SJSA1 (cell line): ENCODE measurements at regions not wholly inside any gene's neighbourhood (a gene's known extent, or its start where the extent isn't known, plus 50 kb on each side); places are given as distances from the start of the nearest gene placed in this dataset.
"Not testable (repeated sequence)": the region's sequence is repeated elsewhere in the genome, so short reads cannot be mapped to it uniquely, and the experiment has no call there.

ENCODE experiments used
- DNase-seq, 2 experiments: peaks; one replicate each; pipeline ENCODE4 v3.0.0-alpha.2; 2015 to 2020; ENCODE audit warnings: low spot score in 2 of 2, low read depth in 1 of 2
- H3K27ac ChIP-seq: fragments of 250-450 bp; sonication (Bioruptor Pico); 2 replicates; pipeline ENCODE4 v1.5.1; 2020; ENCODE audit warnings: mild to moderate bottlenecking, moderate library complexity
- H3K27me3 ChIP-seq: fragments of 250-450 bp; sonication (Bioruptor Pico); replicated peaks from 2 replicates; pipeline ENCODE4 v1.5.1; 2020; ENCODE audit warnings: mild to moderate bottlenecking, moderate library complexity
- H3K36me3 ChIP-seq: fragments of 250-450 bp; sonication (Bioruptor Pico); 2 replicates; pipeline ENCODE4 v1.5.1; 2020; ENCODE audit warnings: mild to moderate bottlenecking
- H3K4me1 ChIP-seq: fragments of 250-450 bp; sonication (Bioruptor Pico); replicated peaks from 2 replicates; pipeline ENCODE4 v1.6.1; 2021; ENCODE audit warnings: mild to moderate bottlenecking
- H3K4me3 ChIP-seq: fragments of 250-450 bp; sonication (Bioruptor Pico); 2 replicates; pipeline ENCODE4 v1.5.1; 2020; ENCODE audit warnings: mild to moderate bottlenecking
- H3K9me3 ChIP-seq: fragments of 250-450 bp; sonication (Bioruptor Pico); replicated peaks from 2 replicates; pipeline ENCODE4 v1.5.1; 2020; ENCODE audit warnings: mild to moderate bottlenecking

DNA sequence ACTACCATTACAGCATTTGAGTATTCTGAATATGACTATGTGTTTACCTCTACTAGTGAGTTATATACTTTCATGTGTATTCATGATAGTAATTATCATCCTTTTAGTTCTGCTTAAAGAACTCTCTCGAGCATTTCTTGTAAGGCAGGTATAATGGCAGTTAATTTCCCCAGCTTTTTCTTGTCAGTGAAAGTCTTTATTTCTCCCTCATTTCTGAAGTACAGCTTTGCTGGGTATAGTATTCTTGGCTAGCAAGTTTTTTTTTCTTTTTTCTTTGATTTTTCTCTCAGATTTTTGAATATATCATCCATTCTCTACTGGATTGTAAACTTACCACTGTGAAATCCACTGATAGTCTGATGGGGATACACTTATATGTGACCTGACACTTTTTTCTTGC lies 165.9 kb upstream of the ARHGAP5 start:
- DNase-seq: no peak
- no peaks in the 10 kb centered on the region for H3K36me3 ChIP-seq
- no peak overlapping the region for H3K4me3 ChIP-seq
- H3K27me3 ChIP-seq: no peaks in the 10 kb centered on the region
- H3K4me1 ChIP-seq: no peaks in the 10 kb centered on the region
- no peaks in the 10 kb centered on the region for H3K9me3 ChIP-seq
- no peak overlapping the region for H3K27ac ChIP-seq

DNA sequence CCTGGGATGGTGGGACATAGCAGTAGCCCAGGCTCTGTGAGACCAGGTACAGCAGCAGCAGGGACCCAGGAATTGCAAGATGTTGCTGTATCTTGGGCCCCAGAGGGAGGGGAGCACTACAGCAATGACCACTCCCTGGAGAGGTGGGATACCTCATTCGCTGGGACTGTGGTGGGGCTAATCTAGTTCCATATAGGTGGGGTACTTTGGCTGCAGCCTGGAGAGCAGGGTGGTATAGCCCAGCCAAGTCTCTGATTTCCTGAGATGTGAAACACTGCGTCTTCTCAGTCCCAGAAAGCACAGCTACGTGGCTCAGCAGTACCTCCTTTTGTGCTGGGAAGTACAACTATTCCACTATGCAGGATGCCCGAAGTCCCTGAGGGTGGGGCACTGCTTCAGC lies 163.7 kb upstream of the ARHGAP5 start:
- Histone ChIP-seq H3K27ac (no peak overlapping the region), H3K36me3 (no peaks in the 10 kb centered on the region), H3K27me3 (no peaks in the 10 kb centered on the region), H3K4me1 (no peaks in the 10 kb centered on the region), H3K4me3 (no peak overlapping the region), H3K9me3 (no peaks in the 10 kb centered on the region)
- no peak for DNase-seq

DNA sequence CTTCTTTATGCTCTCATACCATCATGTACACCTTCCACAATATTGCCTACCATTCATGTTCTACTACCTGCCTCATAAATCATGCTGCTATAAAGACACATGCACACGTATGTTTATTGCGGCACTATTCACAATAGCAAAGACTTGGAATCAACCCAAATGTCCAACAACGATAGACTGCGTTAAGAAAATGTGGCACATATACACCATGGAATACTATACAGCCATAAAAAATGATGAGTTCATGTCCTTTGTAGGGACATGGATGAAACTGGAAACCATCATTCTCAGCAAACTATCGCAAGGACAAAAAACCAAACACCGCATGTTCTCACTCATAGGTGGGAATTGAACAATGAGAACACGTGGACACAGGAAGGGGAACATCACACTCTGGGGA lies 158.8 kb upstream of the ARHGAP5 start:
- H3K9me3 ChIP-seq, DNase-seq, H3K27me3 ChIP-seq, H3K36me3 ChIP-seq, H3K27ac ChIP-seq, H3K4me1 ChIP-seq, H3K4me3 ChIP-seq: not testable (repeated sequence)

DNA sequence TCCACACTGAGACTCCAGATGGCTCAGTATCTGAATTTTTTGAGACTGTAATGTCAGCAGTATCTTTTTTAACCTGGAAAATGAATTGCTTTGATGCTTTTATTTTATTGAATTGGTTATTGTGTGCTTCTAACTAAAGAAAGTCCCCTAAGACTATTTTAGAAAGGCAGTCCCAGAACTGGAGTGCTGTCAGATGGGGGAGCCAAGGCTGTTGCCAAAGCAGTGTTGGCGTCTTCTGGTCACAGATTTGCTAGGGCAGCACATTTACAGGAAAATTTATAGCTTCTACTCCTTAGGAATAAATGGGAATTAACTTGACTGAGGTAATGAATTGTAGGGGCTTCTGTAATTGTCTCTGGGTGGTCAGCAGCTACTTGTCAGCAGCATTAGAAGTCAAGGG lies 157.1 kb upstream of the ARHGAP5 start:
- H3K36me3 ChIP-seq: no peaks in the 10 kb centered on the region
- H3K27me3 ChIP-seq: no peaks in the 10 kb centered on the region
- H3K9me3 ChIP-seq: no peaks in the 10 kb centered on the region
- no peak for DNase-seq
- no peak overlapping the region for H3K4me3 ChIP-seq
- no peak overlapping the region for H3K27ac ChIP-seq
- H3K4me1 ChIP-seq: no peaks in the 10 kb centered on the region

DNA sequence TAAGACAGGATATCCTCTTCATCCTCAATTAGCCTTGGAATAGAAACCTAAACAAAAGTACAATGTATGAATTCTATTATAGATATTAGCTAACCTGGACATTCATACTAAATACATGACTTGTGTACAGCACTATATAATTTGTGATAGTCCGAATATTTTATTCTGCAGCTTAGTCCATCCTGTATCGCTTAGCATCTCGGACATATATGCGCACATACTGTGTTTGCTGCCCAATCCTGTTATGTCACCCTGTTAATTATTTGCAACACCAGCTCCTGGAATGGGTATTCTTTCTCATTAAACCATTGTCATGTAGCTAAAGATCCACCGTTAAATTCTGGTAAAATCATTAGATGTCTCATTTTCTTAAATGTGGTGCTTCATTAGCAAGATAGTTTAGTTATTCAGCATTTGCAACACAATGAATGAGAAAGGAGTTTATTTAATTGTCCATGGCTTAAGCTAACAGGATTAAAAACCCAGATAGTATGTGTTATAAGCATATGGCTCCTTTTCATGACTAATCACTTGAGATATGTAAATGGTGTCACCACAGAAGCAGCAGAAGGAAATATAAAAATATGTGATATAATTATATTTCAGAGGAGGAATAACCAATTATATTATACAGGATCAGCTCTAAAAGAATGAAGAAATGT lies 156.0 kb upstream of the ARHGAP5 start:
- peaks cover under 1% of the 10 kb centered on the region; the same call in 1 of the 2 replicates for H3K4me1 ChIP-seq
- H3K27ac ChIP-seq: no peak overlapping the region
- DNase-seq: no peak
- H3K27me3 ChIP-seq: no peaks in the 10 kb centered on the region
- no peaks in the 10 kb centered on the region for H3K36me3 ChIP-seq
- no peak overlapping the region for H3K4me3 ChIP-seq
- H3K9me3 ChIP-seq: no peaks in the 10 kb centered on the region

DNA sequence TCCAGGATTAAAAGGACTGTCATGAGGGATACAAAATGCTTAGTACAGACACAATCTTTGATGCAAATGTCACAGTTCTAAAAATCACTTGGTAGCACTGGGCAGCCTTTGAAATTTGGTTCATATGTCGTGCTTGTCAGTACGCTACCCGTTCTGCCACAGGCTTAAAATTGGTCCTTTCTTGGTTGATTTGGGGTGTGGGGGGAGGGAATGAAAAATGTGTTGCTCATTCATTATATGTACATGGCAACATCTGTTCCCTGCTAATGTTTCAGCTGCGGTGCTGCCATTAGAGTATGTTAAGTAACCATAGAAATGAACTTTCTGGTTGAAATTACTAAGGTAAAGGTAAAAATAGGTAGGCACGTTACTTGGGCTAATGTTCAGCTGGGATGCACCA lies 155.4 kb upstream of the ARHGAP5 start:
- no peaks in the 10 kb centered on the region for H3K36me3 ChIP-seq
- no peaks in the 10 kb centered on the region for H3K9me3 ChIP-seq
- DNase-seq: no peak
- no peaks in the 10 kb centered on the region for H3K27me3 ChIP-seq
- H3K27ac ChIP-seq: no peak overlapping the region
- no peak overlapping the region for H3K4me3 ChIP-seq
- peaks cover 6% of the 10 kb centered on the region for H3K4me1 ChIP-seq

DNA sequence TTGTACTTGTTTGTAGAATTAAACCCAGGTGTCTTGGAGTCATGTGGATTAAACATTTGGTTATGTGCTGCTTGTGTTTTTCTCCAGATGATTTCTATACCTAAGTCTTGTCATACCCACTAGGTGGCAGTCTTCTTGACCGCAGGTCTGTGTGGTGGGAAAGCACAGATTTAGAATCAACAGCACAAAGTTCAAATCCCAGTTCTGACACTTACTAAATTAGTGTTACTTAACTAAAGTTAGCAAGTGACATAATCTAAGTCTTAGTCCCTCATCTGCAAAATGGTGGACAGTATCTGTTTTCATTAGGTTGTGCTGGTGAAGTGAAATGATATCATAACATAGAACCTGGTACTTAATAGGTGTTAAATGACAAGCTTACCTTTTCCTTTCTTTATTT lies 151.0 kb upstream of the ARHGAP5 start:
- H3K9me3 ChIP-seq: no peaks in the 10 kb centered on the region
- peaks cover 45% of the 10 kb centered on the region for H3K4me1 ChIP-seq
- no peaks in the 10 kb centered on the region for H3K36me3 ChIP-seq
- peak overlapping the region; percentile 91 for H3K27ac ChIP-seq
- no peak overlapping the region for H3K4me3 ChIP-seq
- H3K27me3 ChIP-seq: no peaks in the 10 kb centered on the region
- DNase-seq: peak in 1 of 2 experiments; percentile 42

DNA sequence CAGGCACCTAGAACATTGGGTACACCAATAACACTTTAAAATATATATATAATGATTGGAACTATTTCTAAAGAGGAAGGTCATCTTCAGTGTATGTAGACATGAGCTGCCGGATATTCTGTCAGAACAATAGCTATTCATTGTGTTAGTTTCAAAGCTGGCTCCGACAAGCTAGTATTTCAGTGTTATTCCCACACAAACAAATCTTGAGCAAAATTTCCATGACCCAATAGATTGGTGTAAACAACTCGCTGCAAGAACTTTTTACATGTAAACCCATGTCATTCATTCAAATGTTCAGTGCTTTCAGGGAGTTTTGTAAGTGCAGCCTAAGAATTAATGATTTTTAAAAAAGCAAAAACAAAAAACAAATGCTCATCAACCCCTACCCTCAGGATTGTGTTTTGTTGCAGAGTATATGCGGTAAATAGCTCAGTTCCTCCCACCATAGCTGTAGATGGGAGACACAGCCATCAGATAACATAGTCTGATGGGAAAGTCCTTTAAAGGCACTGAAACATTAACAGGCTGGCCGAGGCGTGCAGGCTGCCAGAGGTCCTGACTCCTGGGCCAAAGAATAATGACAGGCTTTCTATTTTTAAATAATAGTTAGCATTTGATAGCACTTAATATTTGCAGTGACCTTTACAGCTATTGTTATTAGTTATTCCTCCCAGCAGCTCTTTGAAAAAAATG lies 150.3 kb upstream of the ARHGAP5 start:
- Histone ChIP-seq H3K36me3 (no peaks in the 10 kb centered on the region), H3K9me3 (no peaks in the 10 kb centered on the region), H3K4me3 (no peak overlapping the region), H3K27ac (peak overlapping the region; percentile 91), H3K27me3 (no peaks in the 10 kb centered on the region), H3K4me1 (peaks cover 45% of the 10 kb centered on the region)
- no peak for DNase-seq

DNA sequence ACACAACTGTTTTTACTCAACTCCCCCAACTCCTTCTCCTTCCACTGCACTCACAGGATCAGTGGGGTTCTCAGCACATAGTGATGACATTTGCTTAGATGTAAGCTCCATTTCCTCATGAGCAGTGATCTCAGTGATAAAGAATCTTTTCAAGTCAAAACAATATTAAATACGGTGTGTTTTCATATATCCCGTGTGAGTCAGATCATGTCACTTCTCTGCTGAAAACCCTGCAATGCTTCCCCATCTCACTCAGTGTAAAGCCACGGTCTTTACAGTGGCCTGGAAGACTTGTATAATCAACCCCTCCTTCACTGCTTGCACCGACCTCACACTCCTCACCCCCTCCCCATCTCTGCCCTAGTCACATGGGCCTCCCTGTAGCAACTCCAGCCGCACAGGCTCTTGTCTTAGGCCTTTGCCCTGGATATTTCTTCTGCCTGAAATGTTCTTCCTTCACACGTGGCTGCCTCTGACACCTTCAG lies 149.7 kb upstream of the ARHGAP5 start:
- peak; percentile 81 to 82 for DNase-seq
- H3K27ac ChIP-seq: peak overlapping the region; percentile 91

DNA sequence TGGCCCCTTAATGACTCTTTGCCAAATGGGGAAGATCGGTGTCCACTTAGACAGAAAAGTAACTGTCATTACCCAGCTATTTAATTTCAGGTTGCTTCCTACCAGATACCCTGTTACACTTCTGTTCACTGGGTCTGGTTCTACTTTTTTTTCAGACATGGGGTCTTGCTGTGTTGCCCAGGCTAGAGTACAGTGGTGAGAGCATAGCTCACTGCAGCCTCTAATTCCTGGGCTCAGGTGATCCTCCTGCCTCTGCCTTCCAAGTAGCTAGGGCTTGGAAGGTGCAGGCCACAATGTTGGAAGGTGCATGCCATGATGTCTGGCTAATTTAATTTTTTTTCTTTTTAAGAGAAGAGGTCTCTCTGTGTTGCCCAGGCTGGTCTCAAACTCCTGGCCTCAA lies 147.0 kb upstream of the ARHGAP5 start:
- DNase-seq: no peak
- no peaks in the 10 kb centered on the region for H3K36me3 ChIP-seq
- peaks cover 56% of the 10 kb centered on the region for H3K4me1 ChIP-seq
- H3K4me3 ChIP-seq: no peak overlapping the region
- H3K27me3 ChIP-seq: no peaks in the 10 kb centered on the region
- H3K27ac ChIP-seq: peak overlapping the region; percentile 38
- no peaks in the 10 kb centered on the region for H3K9me3 ChIP-seq

More for the DNA sequence above, 149.7 kb upstream of the ARHGAP5 start:
- Histone ChIP-seq H3K36me3 (no peaks in the 10 kb centered on the region), H3K4me1 (peaks cover 45% of the 10 kb centered on the region), H3K27me3 (no peaks in the 10 kb centered on the region), H3K9me3 (no peaks in the 10 kb centered on the region), H3K4me3 (no peak overlapping the region)

DNA sequence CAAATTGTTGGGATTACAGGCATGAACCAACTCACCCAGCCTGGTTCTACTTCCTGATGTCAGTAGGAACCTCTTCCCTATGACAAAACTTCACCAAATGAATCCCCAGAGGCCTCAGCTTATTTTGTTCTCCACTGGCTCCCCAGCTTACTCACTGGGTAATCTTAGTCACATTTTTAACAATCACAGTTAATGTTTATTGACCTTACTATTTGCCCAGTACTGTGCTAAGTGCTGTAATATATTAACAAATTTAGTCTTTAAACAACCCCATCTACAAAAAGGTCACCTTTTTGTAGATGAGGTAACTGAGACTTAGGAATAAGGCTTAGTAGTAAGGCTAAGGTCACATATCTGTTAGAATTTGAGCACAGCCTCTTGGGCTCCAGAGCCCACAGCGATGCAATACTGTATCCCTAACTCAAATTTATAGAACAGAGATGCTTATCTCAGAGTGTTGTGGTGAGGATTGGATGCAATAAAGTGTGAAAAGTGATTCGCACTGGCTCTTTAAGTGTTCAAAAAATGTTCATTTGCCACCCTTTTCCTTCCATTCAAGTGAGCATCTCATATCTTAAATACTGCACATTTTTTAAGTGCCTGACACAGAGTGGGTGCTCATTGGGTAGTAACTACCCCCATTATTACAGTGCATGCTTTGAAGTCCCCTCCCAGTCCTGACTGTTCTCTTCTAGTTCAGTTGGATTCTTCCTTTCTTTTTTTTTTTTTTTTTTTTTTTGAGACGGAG lies 146.4 kb upstream of the ARHGAP5 start:
- Histone ChIP-seq H3K27ac (peak overlapping the region; percentile 38), H3K36me3 (no peaks in the 10 kb centered on the region), H3K27me3 (no peaks in the 10 kb centered on the region), H3K4me3 (no peak overlapping the region), H3K9me3 (no peaks in the 10 kb centered on the region), H3K4me1 (peaks cover 56% of the 10 kb centered on the region)
- DNase-seq: peak in 1 of 2 experiments; percentile 57

DNA sequence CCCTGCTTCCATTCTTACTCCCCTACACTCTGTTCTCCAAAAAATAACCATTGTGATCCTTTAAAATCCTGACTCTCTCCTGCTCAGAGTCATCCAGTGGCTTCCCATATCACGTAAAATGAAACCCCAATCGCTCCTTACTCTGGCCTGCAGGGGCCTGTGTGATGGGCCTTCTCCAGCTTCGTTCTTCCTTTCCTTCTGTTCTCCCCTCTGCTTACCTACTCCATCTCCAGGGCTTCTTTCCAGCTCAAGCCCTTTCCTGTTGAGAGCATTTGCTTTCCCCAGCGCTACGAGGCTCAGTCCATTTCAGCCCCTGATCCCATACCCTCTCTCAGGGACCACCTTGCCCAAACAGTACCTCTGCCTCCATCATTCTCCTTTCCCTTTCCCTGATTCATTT lies 144.4 kb upstream of the ARHGAP5 start:
- H3K9me3 ChIP-seq: no peaks in the 10 kb centered on the region
- no peak for DNase-seq

DNA sequence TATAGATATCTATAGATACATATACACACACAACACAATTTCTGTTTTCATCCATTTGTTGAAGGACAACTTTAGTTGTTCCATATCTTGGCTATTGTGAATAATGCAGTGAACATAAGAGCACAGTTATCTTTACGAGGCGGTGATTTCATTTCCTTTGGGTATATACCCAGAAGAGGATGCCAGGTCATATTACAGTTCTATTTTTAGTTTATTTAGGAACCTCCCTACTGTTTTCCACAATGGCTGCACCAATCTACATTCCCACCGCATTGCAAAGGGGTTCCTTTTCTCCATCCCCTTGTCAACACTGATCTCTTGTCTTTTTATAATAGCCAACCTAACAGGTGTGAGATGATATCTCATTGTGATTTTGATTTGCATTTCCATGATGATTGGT lies 143.4 kb upstream of the ARHGAP5 start:
- Histone ChIP-seq H3K4me3 (no peak overlapping the region), H3K27ac (no peak overlapping the region), H3K36me3 (no peaks in the 10 kb centered on the region), H3K27me3 (no peaks in the 10 kb centered on the region), H3K4me1 (peaks cover 39% of the 10 kb centered on the region), H3K9me3 (no peaks in the 10 kb centered on the region)
- no peak for DNase-seq

More for the DNA sequence above, 144.4 kb upstream of the ARHGAP5 start:
- Histone ChIP-seq H3K4me1 (peaks cover 44% of the 10 kb centered on the region), H3K27me3 (no peaks in the 10 kb centered on the region), H3K4me3 (no peak overlapping the region), H3K27ac (no peak overlapping the region), H3K36me3 (no peaks in the 10 kb centered on the region)

DNA sequence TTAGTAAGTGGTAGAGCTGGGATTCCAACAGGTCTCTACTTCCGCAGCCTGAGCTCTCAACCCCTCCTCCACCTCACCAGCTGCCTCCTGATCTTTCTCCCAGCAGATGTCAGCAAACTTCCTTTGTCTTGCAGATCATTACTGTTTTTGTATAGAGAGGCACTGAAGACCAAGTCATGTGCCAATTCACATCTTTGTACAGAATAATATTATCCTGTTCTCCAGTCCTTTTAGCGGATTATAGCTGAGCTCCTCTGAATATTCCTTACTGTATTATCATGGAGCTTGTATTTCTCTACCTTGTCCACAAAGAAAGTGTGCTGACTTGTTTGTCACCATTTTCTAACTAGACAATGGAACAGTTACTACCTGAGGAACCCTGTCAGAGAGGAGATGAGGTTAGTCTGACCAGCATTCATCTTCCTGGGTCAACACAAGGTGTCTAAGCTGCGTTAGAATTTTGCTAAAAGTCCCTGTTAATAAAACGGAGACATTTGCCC lies 142.3 kb upstream of the ARHGAP5 start:
- Histone ChIP-seq H3K27me3 (no peaks in the 10 kb centered on the region), H3K4me1 (peaks cover 31% of the 10 kb centered on the region), H3K9me3 (no peaks in the 10 kb centered on the region), H3K36me3 (no peaks in the 10 kb centered on the region), H3K4me3 (no peak overlapping the region), H3K27ac (no peak overlapping the region)
- peak in 1 of 2 experiments; percentile 43 for DNase-seq
